Vagina (tissue), 2 donors: ENCODE measurements at regions not wholly inside any gene's neighbourhood (a gene's known extent, or its start where the extent isn't known, plus 50 kb on each side); places are given as distances from the start of the nearest gene placed in this dataset.

ENCODE experiments used
- POLR2AphosphoS5 ChIP-seq, 2 donors: sonication (generic); formaldehyde crosslinking; IDR thresholded peaks; one replicate each; pipeline ENCODE4 v1.9.0; 2017; ENCODE audit warnings: antibody characterized with exemption in 2 of 2, mild to moderate bottlenecking in 2 of 2, low read depth in 1 of 2; ENCODE audit not compliant: insufficient read depth in 1 of 2
- TF ChIP-seq, protein P1 (sequence below), 3 experiments: fragments of 450-650 bp in 2 of 3; fragments of 200-600 bp in 1 of 3; sonication (generic) in 1 of 3; IDR thresholded peaks; one replicate each; pipeline ENCODE4 v1.5.1; 2017 to 2019; ENCODE audit warnings: antibody characterized with exemption in 3 of 3, mild to moderate bottlenecking in 2 of 3, moderate library complexity in 2 of 3

DNA sequence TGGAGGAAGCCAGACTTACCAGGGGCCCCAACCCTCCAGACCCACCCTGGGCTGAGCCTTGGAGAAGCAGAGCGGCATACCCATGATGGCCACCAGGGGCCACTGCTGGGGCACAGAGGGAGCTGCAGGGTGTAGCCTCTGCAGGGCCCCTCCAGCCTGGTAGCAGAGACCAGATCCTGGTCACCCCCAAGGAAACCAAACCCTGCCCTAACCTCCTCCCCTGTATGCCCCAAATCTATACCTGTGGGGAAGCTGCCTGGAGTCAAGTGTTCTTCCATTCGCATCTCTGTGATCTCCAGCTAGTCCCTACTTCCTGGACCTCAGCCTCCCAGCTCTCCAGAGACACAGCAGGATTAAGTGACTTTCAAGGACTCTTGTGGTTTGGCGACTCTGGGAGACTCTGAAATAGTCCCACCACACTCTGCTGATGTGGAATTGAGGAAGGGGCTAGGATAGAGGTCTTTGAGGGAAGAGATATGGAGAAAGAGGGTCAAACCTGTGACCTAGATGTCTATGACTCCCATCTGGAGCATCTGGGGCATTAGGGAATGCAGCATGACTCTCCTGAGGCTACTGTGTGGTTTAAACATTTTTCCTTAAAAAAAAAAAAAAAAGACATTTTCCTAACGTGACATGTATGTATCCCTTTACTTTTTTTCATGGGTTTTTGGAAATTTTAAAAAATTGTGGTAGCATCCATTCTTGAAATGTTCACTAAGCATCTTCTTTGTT lies 119.2 kb upstream of the IPO9 start:
- TF ChIP-seq POLR2AphosphoS5 (IDR thresholded peaks at IDR 0.05; ENCODE audit: insufficient read depth in 1 of 2, low read depth in 1 of 2) = peak; percentile 36 to 44
- TF ChIP-seq, protein P1, sequence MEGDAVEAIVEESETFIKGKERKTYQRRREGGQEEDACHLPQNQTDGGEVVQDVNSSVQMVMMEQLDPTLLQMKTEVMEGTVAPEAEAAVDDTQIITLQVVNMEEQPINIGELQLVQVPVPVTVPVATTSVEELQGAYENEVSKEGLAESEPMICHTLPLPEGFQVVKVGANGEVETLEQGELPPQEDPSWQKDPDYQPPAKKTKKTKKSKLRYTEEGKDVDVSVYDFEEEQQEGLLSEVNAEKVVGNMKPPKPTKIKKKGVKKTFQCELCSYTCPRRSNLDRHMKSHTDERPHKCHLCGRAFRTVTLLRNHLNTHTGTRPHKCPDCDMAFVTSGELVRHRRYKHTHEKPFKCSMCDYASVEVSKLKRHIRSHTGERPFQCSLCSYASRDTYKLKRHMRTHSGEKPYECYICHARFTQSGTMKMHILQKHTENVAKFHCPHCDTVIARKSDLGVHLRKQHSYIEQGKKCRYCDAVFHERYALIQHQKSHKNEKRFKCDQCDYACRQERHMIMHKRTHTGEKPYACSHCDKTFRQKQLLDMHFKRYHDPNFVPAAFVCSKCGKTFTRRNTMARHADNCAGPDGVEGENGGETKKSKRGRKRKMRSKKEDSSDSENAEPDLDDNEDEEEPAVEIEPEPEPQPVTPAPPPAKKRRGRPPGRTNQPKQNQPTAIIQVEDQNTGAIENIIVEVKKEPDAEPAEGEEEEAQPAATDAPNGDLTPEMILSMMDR (IDR thresholded peaks at IDR 0.05) = peak; percentile 93 to 96 (median 95)
